SK-N-SH treated with all-trans-retinoic acid at 6 μM for 48 hours (cell line): ENCODE measurements at regions not wholly inside any gene's neighbourhood (a gene's known extent, or its start where the extent isn't known, plus 50 kb on each side); places are given as distances from the start of the nearest gene placed in this dataset.

Experiments
- ARNTL ChIP-seq: fragments of 450-650 bp; formaldehyde crosslinking; IDR thresholded peaks from 2 replicates; pipeline ENCODE4 v1.5.0; 2020; ENCODE audit warnings: low read depth, mild to moderate bottlenecking, moderate library complexity, borderline replicate concordance
- CREB5 ChIP-seq: fragments of 250-450 bp; sonication (Bioruptor Pico); IDR thresholded peaks from 2 replicates; pipeline ENCODE4 v1.5.1; 2020; ENCODE audit warnings: low read depth, mild to moderate bottlenecking, moderate library complexity
- CSDC2 ChIP-seq: fragments of 250-450 bp; sonication (Bioruptor Pico); IDR thresholded peaks from 2 replicates; pipeline ENCODE4 v1.5.0; 2020; ENCODE audit warnings: mild to moderate bottlenecking, moderate library complexity
- CSRNP3 ChIP-seq: fragments of 250-450 bp; sonication (Bioruptor Pico); IDR thresholded peaks from 2 replicates; pipeline ENCODE4 v1.5.1; 2021; ENCODE audit warnings: mild to moderate bottlenecking, moderate library complexity
- GLIS3 ChIP-seq: fragments of 250-450 bp; sonication (Bioruptor Pico); IDR thresholded peaks from 2 replicates; pipeline ENCODE4 v1.5.0; 2020; ENCODE audit warnings: mild to moderate bottlenecking, moderate library complexity
- ISL1 ChIP-seq: fragments of 250-450 bp; sonication (Bioruptor Pico); IDR thresholded peaks from 2 replicates; pipeline ENCODE4 v2.1.2; 2022; ENCODE audit warnings: mild to moderate bottlenecking, moderate library complexity
- OSR1 ChIP-seq: fragments of 250-450 bp; sonication (Bioruptor Pico); IDR thresholded peaks from 2 replicates; pipeline ENCODE4 v1.8.0; 2022; ENCODE audit warnings: moderate library complexity, mild to moderate bottlenecking, inconsistent platforms
- PATZ1 ChIP-seq: fragments of 250-450 bp; sonication (Bioruptor Pico); IDR thresholded peaks from 2 replicates; pipeline ENCODE4 v1.8.0; 2020; ENCODE audit warnings: mild to moderate bottlenecking, moderate library complexity, borderline replicate concordance
- PPARA ChIP-seq: fragments of 250-450 bp; sonication (Bioruptor Pico); IDR thresholded peaks from 2 replicates; pipeline ENCODE4 v1.5.0; 2020; ENCODE audit warnings: mild to moderate bottlenecking, borderline replicate concordance
- SNAI2 ChIP-seq: fragments of 250-450 bp; sonication (Bioruptor Pico); IDR thresholded peaks from 2 replicates; pipeline ENCODE4 v1.5.0; 2020; ENCODE audit warnings: mild to moderate bottlenecking, moderate library complexity
- TCF4 ChIP-seq: fragments of 250-450 bp; sonication (Bioruptor Pico); IDR thresholded peaks from 2 replicates; pipeline ENCODE4 v1.8.0; 2021; ENCODE audit warnings: mild to moderate bottlenecking, moderate library complexity, borderline replicate concordance
- TOX ChIP-seq: fragments of 250-450 bp; sonication (Bioruptor Pico); IDR thresholded peaks from 2 replicates; pipeline ENCODE4 v1.8.0; 2021; ENCODE audit warnings: mild to moderate bottlenecking, moderate library complexity, borderline replicate concordance
- ZC3H10 ChIP-seq: fragments of 250-450 bp; sonication (Bioruptor Pico); IDR thresholded peaks from 2 replicates; pipeline ENCODE4 v1.5.1; 2021; ENCODE audit warnings: mild to moderate bottlenecking, moderate library complexity
- ZFP3 ChIP-seq: fragments of 250-450 bp; sonication (Bioruptor Pico); IDR thresholded peaks from 2 replicates; pipeline ENCODE4 v1.5.0; 2020; ENCODE audit warnings: mild to moderate bottlenecking, moderate library complexity

GRCh38 chr2:226228080-226228479 is 571.5 kb downstream of the IRS1 start:
- TF ChIP-seq CSDC2 (CRISPR knock-in tag) (no peak), PATZ1 (CRISPR knock-in tag) (no peak), ZC3H10 (no peak), ISL1 (CRISPR knock-in tag) (no peak), ARNTL (CRISPR knock-in tag) (no peak), CSRNP3 (CRISPR knock-in tag) (no peak), TOX (CRISPR knock-in tag) (no peak), OSR1 (CRISPR knock-in tag) (no peak), TCF4 (CRISPR knock-in tag) (no peak), GLIS3 (no peak), PPARA (CRISPR knock-in tag) (no peak), CREB5 (no peak), ZFP3 (CRISPR knock-in tag) (no peak), SNAI2 (CRISPR knock-in tag) (no peak)
